HG03097 (cell line): ENCODE measurements at regions not wholly inside any gene's neighbourhood (a gene's known extent, or its start where the extent isn't known, plus 50 kb on each side); places are given as distances from the start of the nearest gene placed in this dataset.

Source experiments
- ATAC-seq: cut with Tn5 transposase; IDR thresholded peaks from one replicate; pipeline ENCODE4 v1.9.1; 2021; ENCODE audit not compliant: unreplicated experiment, low FRiP score

GRCh38 chr7:12067156-12067831, 143.8 kb upstream of the TMEM106B start:
- ATAC-seq, result peak; percentile 65

GRCh38 chr7:12069757-12070156, 141.3 kb upstream of the TMEM106B start:
- ATAC-seq, result no peak

- no peak for ATAC-seq
Observed at GRCh38 chr7:12074889-12075288, 136.2 kb upstream of the TMEM106B start.

GRCh38 chr7:12080006-12080405, 131.1 kb upstream of the TMEM106B start:
- ATAC-seq, result no peak

- no peak for ATAC-seq
Observed at GRCh38 chr7:12085516-12085915, 125.6 kb upstream of the TMEM106B start.

DNA sequence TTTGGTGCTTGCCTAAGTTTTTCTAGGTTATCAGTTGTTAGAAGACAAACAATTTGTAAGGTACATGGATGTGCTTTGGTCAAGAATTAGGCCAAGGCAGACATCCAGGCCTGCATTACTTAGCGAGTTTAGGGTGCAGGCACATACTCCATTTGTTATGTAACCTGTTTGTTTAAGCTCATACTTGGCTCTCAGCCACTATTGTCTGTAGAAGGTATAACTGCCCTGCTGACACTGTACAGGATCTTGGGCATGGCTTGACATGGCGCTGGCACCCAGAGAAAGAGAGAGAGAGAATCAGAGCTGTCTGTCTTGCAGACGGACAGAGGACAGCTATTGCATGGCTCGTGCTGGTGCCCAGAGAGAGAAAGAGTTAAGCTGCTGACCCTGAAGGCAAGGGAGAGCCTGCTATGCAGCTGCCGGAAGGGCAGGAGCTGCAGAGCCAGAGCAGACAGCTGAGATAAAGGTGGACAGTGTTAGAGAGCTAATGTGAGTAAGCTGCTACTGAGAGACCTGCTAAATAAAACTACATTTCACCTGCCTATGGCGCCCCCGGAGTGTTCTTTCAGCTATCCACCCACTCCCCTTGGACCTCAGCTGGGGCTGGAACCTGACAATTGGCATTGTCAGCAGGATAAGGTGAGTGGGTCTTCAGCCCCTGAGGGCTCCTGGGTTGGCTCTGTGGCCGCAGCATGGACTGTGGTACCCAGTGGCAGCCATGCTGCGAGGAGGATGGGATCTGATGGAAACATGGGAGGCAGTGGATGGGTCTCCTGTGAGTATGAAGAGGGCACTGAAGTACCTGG, 120.9 kb upstream of the TMEM106B start:
- no peak for ATAC-seq

- no peak for ATAC-seq
Observed at GRCh38 chr7:12090757-12091221, 120.3 kb upstream of the TMEM106B start.

DNA sequence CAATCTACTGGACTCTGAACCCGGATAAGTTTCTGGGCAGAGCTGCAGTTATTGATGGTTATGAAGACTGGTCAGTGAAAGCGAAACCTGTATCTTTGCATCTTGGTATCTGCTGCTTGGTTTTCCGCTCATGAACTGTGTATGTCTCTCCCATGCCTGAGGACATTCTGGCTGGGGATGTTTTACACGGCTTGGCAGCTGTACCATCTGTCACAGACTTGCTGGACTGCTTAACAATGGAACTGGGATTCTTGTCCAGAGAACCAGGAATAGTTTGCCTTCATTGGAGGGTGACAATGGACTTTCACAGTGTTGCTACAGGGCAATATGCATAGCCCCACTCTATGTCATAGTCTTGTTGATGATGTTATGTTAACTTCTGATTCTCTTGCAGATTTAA, 119.9 kb upstream of the TMEM106B start:
- ATAC-seq, result no peak

DNA sequence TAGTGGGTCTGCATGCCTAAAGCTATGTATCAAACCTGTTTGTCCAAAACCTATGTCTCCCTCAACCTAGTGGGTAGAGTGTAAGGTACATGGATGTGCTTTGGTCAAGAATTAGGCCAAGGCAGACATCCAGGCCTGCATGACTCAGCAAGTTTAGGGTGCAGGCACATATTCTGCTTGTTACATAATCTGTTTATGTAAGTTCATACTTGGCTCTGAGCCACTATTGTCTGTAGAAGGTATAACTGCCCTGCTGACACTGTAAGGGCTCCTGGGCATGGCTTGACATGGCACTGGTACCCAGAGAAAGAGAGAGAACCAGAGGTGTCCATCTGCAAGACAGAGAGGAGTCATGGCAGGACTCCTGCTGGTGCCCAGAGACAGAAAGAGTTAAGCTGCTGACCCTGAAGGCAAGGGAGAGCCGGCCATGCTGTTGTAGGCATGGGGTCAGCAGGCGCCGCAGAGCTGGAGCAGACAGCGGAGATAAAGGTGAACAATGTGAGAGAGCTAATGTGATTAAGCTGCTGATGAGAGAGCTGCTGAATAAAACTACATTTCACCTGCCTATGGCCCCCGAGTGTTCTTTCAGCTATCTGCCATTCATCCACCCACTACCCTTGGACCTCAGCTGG, 118.5 kb upstream of the TMEM106B start:
- ATAC-seq, result no peak

GRCh38 chr7:12093365-12093764, 117.7 kb upstream of the TMEM106B start:
- ATAC-seq, result no peak

GRCh38 chr7:12094365-12094921, 116.7 kb upstream of the TMEM106B start:
- ATAC-seq, result no peak

- no peak for ATAC-seq
Observed at GRCh38 chr7:12102126-12102525, 109.0 kb upstream of the TMEM106B start.

- ATAC-seq, result no peak
Observed at GRCh38 chr7:12102527-12102926, 108.6 kb upstream of the TMEM106B start.

GRCh38 chr7:12103948-12104347, 107.1 kb upstream of the TMEM106B start:
- no peak for ATAC-seq

GRCh38 chr7:12107381-12107780, 103.7 kb upstream of the TMEM106B start:
- no peak for ATAC-seq

DNA sequence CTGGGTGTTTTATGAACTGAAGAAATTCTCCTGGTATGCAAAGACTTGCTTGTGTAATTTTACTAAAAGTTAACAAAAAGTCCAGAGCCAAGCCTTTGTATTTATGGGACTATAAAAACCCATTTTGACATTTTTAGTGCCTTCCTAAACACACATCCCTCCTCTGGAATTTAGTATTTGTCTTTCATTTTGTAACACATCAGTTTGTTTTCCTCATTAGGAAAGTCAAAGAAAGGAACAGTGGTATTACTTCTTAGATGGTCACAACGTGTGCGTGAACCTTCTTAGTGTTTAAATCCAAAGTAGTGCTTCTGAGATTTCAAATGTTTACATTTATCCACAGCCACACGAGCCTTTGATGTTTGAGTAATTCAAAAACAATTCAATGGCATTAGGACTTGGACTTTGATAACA, 103.2 kb upstream of the TMEM106B start:
- ATAC-seq, result no peak

GRCh38 chr7:12110425-12110824, 100.7 kb upstream of the TMEM106B start:
- ATAC-seq, result no peak

DNA sequence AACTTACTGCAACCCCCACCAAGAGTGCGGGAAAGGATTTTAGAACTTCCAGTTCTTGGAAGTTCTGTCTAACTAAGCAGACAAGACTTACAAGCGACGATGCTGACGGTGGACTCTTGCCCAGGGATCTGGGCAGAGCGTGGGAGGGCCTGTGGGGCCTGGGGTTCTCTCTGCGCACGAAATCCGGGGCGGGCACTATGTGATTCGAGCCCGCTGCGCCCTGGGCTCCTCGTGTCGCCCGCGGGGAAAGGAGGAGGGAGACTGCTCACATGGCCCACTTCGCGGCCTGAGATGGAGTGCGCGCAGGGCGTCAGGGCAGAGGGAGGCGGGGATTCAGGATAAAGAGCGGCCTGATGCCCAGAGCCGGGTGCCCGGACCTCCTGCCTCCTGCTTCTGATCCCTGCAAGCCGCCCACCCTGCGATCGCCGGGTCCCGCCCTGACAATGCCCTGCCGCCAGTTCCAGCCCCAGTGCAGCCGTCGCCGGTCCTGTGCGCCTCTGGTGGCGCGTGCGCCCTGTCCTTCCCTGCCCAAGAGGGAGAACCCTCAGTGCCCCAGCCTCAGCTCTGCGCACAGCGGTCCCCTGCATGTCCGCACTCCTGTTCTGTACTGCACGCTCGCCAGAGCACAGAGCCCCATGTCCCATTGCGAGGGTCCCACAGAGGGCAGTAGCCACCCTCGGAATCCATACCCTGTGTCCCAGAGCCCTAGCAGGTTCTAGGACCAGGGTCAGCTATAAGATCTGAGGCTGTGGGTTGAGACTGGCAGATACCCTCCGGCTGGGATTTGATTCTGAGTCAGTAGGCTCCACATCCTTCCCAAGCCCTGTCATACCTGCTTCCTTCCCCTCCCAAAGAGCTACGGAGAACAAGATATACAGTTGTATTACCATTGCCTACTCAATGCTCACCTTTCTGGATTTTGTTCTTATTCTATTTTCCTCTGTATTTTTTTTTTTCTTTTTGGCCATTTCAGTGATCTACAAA, 99.4 kb upstream of the TMEM106B start:
- ATAC-seq, result no peak

DNA sequence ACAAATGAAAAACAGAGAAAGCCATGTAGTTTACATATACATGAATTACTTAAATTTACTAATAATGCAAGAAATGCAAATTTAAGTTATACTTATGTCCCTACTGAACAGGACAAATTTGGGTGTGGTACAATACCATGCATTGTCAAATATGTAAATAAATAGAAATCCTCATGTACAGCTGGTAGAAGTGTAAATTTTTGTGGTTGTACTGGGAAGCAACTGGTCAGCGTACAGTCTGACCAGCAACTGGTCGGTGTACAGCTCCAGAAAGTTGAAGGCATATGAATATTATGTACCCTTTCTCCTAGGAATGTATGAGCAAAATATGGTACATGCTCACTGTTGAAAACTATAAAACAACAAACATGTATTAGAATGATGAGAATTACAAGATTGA, 93.9 kb upstream of the TMEM106B start:
- no peak for ATAC-seq
